SK-MEL-5 (cell line): ENCODE measurements at regions not wholly inside any gene's neighbourhood (a gene's known extent, or its start where the extent isn't known, plus 50 kb on each side); places are given as distances from the start of the nearest gene placed in this dataset.

ENCODE experiments used
- DNase-seq: peaks from one replicate; pipeline ENCODE4 v3.0.0-alpha.2; 2016; ENCODE audit warnings: low read depth, low spot score
- in situ Hi-C: cut with HindIII; loops from 2 replicates; pipeline ENCODE4 v1.10.0; 2016; ENCODE audit warnings: low sequenced_read_pairs, high pct_unique_total_duplicates, low pct_unique_long_range_greater_than_20kb

DNA sequence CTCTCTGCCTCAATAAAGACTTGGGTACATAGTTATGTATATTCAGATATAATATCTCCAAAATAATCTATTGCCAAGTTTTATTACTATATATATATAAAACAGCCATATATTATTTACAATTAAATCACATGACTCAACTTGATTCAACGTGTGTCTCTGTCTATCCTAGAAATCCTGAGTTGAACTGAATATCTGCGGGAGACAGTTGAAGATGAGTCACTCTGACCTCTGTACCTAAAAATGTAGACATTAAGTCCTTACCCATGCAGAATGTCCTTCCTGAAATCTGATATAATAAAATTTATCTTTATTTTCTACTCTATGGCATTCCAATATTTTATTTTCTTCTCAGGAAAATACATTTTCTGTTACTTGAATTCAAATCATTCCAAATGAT is 218.2 kb upstream of the PRDM9 start:
- in situ Hi-C loops, result no loop called here
- no peak for DNase-seq

DNA sequence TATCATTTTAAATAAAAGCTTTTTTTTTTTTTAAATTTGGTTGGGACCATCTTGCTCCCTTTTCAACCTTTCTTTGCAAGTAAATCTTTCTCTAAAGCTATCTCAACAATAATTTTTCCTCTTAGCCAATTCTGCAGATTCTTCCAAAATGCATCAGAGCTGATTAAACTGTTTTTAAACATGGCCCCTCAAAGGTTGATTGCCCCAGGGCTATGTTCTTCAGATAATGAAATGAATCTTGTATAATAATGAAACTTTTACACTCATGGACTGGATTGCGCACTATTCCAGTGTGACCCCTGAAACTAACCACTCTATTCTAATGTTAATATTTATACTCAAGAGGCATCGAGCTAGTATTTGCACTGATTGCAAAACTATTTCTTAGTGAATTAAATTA is 222.8 kb upstream of the PRDM9 start:
- in situ Hi-C loops, result no loop called here
- DNase-seq, result no peak

DNA sequence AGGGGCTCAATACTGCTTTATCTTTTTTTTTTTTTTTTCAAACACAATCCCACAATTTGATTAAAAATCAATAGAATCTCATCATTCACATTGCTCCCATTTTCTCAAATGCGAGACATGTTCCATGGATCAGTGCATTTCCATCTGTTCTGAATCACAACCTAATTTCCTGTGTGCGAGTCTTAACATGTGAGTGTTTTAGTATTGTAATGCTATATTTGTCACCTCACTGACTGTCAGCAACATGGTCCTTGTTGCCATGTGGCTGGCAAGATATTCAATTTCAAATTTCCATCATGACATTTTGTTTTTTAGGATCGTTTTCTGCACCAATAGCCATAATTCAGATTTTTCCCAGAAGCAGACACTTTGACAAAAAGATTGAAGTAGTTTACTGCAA is 233.2 kb upstream of the PRDM9 start:
- in situ Hi-C loops, result no loop called here

DNA sequence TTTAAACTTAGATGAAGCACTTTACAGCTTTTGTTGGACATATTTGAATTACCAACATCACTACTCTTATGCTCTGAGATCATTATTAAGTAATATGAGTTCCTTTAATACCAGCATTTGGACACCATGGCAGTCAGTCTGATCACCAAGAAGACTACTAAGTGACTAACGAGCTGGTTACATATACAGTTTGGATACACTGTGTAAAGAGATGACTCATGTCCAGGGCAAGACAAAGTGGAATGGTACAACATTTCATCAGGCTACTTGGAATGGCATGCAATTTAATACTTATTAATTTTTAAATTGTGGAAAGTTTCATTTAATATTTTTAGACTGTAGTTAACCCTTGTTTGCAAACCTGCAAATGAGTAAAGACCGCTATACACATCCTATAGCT is 237.4 kb upstream of the PRDM9 start:
- in situ Hi-C loops, result no loop called here

More for the DNA sequence above, 233.2 kb upstream of the PRDM9 start:
- no peak for DNase-seq

DNA sequence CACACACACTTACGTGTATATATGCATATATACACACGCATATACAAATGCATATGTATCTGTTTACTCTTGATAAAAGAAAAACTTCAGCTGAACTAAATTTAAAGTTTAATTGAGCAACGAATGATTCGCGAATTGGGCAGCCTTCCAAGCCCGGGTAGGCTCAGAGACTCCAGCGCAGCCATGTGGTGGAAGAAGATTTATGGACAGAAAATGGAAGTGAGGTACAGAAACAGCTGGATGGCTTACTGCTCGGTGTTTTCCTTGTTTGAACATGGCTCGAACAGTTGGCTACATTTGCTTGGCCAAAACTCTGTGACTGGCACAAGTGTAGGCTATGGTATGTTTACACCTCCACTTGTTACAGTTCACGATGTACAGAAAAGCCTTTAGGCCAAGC is 239.3 kb upstream of the PRDM9 start:
- in situ Hi-C loops, result no loop called here
- peak; percentile 32 for DNase-seq

More for the DNA sequence above, 237.4 kb upstream of the PRDM9 start:
- no peak for DNase-seq

DNA sequence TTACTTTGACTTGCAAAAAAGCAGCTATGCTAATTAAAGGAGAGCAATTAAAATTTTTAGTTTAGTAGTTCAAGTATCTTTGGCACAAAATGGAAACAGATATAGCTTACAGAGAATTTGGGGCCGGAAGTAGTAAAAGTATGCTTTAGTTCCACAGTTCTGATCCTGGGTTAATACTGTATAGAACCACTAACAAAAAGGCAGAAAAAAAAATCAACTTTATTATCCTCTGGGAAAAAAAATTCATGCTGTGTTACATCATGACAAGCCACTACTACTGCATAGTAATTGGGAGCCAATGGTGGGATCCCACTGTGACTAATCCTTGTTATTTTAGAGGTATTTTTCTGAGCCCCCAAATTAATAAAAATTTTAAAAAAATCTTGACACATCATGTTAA is 246.8 kb upstream of the PRDM9 start:
- no peak for DNase-seq
- in situ Hi-C loops, result no loop called here

DNA sequence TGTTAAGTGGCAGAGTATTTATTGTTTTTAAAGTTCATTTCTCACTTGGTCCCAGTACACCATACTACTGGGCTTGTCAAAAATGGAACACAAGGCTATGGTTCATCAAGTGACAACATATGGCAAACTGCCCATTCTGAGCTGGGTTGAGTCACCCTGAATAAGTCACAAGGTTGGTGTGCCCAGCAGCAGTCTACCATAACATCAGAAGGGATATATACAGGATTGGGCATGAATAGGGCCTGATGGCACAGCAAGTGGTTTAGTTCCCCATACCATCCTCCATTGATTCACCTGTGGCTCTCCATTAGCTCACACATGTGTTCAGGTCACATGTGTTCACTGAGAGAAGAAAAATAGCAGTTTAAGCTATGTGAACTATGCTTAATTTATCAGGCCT is 249.8 kb upstream of the PRDM9 start:
- in situ Hi-C loops, result no loop called here
- peak; percentile 37 for DNase-seq

DNA sequence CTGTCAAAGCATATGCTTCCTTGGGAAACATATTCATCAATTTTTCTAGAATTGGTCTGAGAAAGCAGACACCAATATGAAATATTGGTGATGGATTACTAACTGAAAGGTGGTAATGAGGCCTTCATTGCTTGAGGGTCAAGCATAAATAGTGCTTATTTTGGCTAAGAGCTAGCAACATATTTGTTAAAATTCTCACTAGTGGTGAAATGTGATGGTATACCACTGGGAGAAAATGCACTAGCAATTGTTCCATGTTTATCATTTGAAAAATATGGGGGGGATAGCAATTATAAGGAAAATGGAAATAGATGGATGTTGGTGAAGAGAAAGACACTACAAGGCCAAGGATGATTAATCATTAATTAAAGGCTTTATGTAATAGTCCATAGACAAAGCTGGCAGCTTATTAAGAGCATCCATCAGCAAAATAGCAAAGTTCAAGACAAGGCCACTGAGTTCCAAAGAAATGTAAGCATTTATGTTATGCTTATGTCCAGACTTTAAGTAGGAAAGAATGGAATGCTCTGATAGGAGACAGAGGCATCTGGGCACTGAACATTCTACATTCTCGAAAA is 253.7 kb upstream of the PRDM9 start:
- in situ Hi-C loops, result no loop called here
- no peak for DNase-seq

DNA sequence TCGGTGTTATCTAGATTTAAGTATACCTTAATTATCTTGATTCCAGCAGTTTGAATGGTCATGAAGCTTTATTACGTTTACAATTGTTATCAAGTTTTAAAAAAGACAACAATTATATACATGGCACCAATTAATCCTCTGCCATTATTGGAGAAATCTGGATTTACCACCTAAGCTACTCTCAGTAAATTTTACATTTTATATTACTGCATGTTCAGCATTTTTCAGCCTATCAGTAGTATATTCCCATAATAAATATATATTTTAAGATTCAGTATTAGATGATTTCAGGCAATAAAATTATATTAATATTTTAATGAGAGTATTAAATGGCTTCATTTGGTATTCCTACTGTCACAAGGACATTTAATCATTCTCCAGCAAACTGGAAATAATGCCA is 264.5 kb upstream of the PRDM9 start:
- in situ Hi-C loops, result no loop called here
- DNase-seq, result no peak

DNA sequence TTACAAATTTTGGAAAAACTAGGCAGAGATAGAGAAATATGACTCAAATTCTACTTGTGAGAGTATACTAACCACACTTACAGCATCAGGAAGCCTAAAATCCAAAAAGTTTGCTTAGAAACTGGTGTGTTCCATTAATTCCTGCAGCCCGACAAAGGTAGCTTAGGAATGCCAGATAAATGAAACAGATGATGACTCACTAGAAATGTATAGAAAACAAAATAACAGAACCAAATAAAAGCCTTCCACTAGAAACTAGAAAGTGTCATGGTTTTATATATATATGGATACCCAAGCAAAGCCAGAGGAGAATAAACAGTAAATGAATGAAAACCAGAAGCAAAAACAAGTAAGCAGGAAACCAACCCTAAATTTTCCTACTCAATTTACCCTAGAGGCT is 272.2 kb upstream of the PRDM9 start:
- no peak for DNase-seq
- in situ Hi-C loops, result no loop called here

DNA sequence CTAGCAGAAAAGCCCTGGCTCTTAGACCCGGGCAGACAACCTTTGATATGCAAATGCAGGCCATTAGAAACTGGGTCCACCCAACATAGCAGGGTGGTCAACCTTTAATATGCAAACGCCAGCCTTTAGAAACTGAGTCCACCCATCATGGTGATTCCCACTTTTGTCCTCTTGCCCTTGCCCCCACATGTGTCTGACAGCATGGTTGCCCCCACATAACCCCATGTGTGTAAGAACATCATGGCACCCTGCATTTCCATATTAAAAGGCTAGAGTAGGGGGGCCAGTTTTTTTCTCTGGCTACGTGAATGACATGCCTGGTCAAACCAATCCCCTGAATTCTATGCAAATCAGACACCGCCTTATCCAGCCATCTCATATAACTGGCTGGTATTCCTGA is 273.2 kb upstream of the PRDM9 start:
- in situ Hi-C loops, result no loop called here
- no peak for DNase-seq

DNA sequence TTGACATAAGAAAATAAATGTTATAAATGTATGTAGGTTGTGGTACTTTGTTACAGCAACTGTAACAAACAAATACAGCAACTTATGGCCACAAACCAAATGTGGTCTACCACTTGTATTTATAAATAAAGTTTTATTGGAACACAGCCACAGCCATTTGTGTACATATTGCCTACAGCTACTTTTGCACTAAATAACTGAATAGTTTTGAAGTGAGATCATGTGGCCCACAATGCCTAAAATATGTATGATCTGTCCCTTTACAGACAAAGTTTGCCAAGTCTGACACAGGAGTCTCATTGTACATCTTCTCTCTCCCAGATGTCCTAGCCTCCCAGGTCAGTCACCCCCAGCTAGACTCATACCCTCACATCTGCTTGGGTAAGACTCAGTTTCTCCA is 283.6 kb upstream of the PRDM9 start:
- no peak for DNase-seq
- in situ Hi-C loops, result no loop called here

DNA sequence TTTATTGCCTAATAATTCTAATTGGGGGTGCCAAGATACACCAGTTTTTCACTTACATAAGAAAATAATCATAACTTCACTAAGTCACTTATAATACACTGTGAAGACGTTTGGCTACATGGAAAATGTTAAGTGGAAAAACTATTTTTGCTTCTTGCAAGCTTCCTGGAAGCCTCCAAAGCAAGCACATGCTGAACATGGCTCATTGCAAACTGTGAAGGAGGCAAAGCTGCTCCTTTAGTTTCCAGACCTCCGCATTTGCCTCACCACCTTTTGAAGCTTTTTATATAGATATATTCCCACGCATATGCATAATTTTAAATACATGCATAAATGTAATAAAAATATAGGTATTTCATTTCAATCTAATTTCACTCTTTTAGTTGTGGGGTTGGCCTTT is 285.6 kb upstream of the PRDM9 start:
- in situ Hi-C loops, result no loop called here
- no peak for DNase-seq

DNA sequence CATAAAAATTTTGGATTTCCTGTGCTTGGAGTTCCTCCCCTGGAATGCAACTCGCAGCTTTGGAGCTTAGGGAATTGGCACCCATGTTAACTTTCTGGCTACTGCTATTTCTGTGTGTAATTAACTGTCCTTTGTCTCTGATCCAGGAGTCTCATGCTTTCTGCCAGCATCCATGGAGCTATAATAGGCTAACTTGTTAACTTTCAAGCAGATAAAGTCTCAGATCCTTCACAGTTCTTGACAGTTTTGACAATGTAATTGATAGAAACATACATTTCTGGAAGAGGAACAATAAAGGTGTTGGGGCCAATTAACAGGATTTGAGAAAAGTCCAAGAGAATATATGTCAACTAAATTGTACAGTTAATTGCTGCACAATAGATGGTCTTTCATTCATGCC is 290.2 kb upstream of the PRDM9 start:
- in situ Hi-C loops, result no loop called here
- DNase-seq, result no peak

DNA sequence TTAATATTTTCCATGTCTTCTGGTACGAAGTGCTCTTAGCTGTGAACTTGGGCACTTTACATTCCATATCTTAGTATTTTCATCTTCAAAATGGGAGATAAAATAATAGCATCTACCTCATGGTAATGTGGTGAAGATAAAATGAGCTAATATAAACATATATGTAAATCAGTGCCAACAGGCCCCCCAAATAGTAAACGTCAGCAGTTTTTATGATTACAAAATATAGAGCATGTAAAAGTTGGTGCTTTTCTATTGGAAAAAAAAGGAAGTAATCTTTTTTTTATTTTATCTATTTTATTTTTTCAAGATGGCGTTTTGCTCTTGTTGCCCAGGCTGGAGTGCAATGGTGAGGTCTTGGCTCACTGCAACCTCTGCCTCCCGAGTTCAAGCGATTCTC is 291.1 kb upstream of the PRDM9 start:
- no peak for DNase-seq
- in situ Hi-C loops, result no loop called here

DNA sequence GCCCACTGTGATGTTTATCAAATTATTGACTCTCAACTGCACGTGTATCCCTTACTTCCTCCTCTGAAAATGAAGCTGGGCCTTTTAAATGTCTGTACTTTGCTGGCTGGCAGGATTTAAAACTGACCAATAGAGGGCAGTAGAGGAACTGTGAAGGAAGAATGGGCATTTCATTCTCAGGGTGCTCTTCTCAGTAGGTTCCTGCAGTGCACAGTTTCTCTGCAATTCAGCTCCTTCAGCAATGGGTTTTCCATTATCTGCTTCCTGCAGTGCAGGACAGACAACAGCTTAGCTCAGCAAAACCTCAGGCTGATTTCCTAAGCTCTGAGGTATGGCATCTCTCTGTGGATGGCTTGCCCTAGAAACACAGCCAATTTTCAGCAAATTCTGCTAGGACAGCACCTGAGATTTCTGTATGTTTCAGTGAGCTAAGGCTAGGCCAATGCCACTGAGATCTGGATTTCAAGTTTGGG is 298.4 kb upstream of the PRDM9 start:
- in situ Hi-C loops, result no loop called here
- DNase-seq, result peak; percentile 89

DNA sequence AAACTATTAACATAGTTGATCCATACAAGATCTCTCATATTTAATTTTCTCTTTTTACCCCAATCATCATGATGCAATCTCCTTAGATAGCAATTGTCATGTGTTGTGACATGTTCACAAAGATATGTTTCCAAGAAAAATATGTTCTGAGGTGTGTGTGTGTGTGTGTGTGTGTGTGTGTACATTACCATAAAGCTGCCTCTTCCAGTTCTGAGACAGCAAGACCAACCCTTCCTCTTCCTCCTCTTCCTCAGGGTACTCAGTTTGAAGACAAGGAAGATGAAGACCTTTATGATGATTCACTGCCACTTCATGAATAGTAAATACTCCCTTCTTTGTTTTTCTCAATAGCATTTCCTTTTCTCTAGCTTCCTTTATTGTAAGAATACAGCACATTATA is 303.3 kb upstream of the PRDM9 start:
- DNase-seq, result no peak
- in situ Hi-C loops, result no loop called here

DNA sequence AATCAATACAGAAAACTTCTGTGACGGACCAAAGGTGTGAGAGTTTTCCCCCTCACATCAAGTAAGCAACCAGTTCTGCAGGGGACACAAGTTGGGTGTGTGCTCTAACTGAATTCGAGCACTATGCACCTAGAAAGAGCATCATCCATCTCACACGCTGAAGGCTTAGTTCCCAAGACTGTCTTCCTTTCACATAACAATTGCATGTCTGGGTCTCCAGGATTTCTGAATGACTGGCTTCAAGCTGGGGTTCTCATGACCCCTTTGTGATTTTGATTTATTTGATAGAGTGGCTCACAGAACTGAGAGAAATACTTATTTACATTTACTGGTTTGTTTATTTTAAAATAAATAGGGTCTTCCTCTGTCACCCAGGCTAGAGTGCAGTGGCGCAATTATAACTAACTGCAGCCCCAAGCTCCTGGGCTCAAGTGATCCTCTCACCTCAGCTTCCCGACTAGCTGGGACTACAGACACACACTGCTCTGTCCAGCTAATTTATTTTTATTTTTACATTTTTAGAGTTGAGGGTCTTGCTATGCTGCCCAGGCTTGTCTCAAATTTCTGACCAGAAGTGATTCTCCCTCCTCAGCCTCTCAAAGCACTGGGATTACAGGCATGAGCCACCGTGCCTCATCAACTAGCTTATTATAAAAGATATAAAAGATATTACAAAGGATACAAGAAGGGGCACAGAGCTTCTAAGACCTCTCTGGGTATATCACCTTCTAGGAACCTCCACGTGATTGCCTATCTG is 316.7 kb upstream of the CDH12 start:
- in situ Hi-C loops, result no loop called here
- no peak for DNase-seq

DNA sequence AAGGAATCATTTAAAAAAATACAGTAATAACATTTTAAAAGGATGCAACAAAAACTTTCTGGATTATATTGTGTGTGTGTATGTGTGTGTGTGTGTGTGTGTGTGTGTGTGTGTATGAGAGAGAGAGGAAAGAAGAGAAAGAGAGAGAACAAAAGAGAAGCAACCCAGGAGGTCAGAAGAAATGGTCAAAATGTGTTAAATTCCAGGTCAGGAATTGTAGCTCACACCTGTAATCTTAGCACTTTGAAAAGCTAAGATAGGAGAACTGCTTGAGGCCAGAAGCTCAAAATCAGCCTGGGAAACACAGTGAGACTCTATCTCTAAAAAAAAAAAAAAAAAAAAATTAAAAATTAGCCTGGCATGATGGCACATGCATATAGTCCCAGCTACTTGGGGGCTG is 311.8 kb upstream of the CDH12 start:
- no peak for DNase-seq
- in situ Hi-C loops, result no loop called here
